ENCODE measurements at regions not wholly inside any gene's neighbourhood (a gene's known extent, or its start where the extent isn't known, plus 50 kb on each side); places are given as distances from the start of the nearest gene placed in this dataset.

- no peak for TF ChIP-seq POLR2A (IDR thresholded peaks at IDR 0.05; ENCODE audit: borderline replicate concordance, extremely low read depth, insufficient read depth, insufficient read length)
- TF ChIP-seq CTCF (IDR thresholded peaks at IDR 0.05 in 2 of 3, conservative IDR thresholded peaks at IDR 0.05 in 1 of 3; ENCODE audit: borderline replicate concordance in 1 of 3, insufficient read depth in 1 of 3, low read depth in 2 of 3, low read length in 2 of 3) = no peak
- no peak for TF ChIP-seq POLR2AphosphoS5 (IDR thresholded peaks at IDR 0.05; ENCODE audit: low read depth, low read length)
- no peak for TF ChIP-seq EZH2 (IDR thresholded peaks at IDR 0.05)
- TF ChIP-seq CEBPB (IDR thresholded peaks at IDR 0.05; ENCODE audit: low read depth) = no peak
- TF ChIP-seq YY1 (IDR thresholded peaks at IDR 0.05; ENCODE audit: extremely low read depth, insufficient replicate concordance, low read depth, low read length) = no peak
- no peak for TF ChIP-seq ZNF274 (IDR thresholded peaks at IDR 0.05; ENCODE audit: low read depth, low read length)
- no peak for TF ChIP-seq ZBTB33 (IDR thresholded peaks at IDR 0.05; ENCODE audit: extremely low read depth, insufficient replicate concordance, low read length)
- no peak for TF ChIP-seq EGR1 (IDR thresholded peaks at IDR 0.05; ENCODE audit: low read depth)
- no peak for TF ChIP-seq RAD21 (IDR thresholded peaks at IDR 0.05; ENCODE audit: low read depth)
- no peak for TF ChIP-seq SRF (IDR thresholded peaks at IDR 0.05; ENCODE audit: low read depth)
- no peak for TF ChIP-seq TCF7L2 (IDR thresholded peaks at IDR 0.05; ENCODE audit: borderline replicate concordance, extremely low read depth, insufficient read depth, insufficient read length)
- no peak for TF ChIP-seq JUND (IDR thresholded peaks at IDR 0.05)
These were observed 705.9 kb upstream of the AGA start for GRCh38 chr4:178148106-178148505.

Data from HCT116 (cell line).